ENCODE measurements at regions not wholly inside any gene's neighbourhood (a gene's known extent, or its start where the extent isn't known, plus 50 kb on each side); places are given as distances from the start of the nearest gene placed in this dataset.

- no peak for DNase-seq
- no peak overlapping the region for H3K4me3 ChIP-seq
- WGBS, 5 donors = 91 to 98% (median 95%) methylated on average over 2 of the region's 2 CpGs
- no peaks in the 10 kb centered on the region for H3K36me3 ChIP-seq
- H3K27ac ChIP-seq = no peak overlapping the region
- H3K4me1 ChIP-seq = no peaks in the 10 kb centered on the region
- no peaks in the 10 kb centered on the region for H3K9me3 ChIP-seq
- intact Hi-C loops (cut with DNase I; ENCODE audit: low total_unique reads) = no loop called here
- TF ChIP-seq POLR2AphosphoS5 (IDR thresholded peaks at IDR 0.05) = no peak
- no peak for TF ChIP-seq POLR2A (IDR thresholded peaks at IDR 0.05)
- TF ChIP-seq EP300 (IDR thresholded peaks at IDR 0.05) = no peak
- TF ChIP-seq, protein P1, sequence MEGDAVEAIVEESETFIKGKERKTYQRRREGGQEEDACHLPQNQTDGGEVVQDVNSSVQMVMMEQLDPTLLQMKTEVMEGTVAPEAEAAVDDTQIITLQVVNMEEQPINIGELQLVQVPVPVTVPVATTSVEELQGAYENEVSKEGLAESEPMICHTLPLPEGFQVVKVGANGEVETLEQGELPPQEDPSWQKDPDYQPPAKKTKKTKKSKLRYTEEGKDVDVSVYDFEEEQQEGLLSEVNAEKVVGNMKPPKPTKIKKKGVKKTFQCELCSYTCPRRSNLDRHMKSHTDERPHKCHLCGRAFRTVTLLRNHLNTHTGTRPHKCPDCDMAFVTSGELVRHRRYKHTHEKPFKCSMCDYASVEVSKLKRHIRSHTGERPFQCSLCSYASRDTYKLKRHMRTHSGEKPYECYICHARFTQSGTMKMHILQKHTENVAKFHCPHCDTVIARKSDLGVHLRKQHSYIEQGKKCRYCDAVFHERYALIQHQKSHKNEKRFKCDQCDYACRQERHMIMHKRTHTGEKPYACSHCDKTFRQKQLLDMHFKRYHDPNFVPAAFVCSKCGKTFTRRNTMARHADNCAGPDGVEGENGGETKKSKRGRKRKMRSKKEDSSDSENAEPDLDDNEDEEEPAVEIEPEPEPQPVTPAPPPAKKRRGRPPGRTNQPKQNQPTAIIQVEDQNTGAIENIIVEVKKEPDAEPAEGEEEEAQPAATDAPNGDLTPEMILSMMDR (IDR thresholded peaks at IDR 0.05) = no peak
- no peaks in the 10 kb centered on the region for H3K27me3 ChIP-seq
These were observed 402.3 kb upstream of the ADAMTS5 start for GRCh38 chr21:27369234-27369633.

- intact Hi-C loops (cut with DNase I; ENCODE audit: low total_unique reads) = no loop called here
- Histone ChIP-seq H3K4me3 (no peak overlapping the region), H3K36me3 (no peaks in the 10 kb centered on the region), H3K27me3 (no peaks in the 10 kb centered on the region), H3K27ac (no peak overlapping the region), H3K4me1 (no peaks in the 10 kb centered on the region), H3K9me3 (no peaks in the 10 kb centered on the region)
- TF ChIP-seq, protein P1 (IDR thresholded peaks at IDR 0.05) = no peak
- no peak for TF ChIP-seq POLR2AphosphoS5 (IDR thresholded peaks at IDR 0.05)
- no peak for TF ChIP-seq EP300 (IDR thresholded peaks at IDR 0.05)
- TF ChIP-seq POLR2A (IDR thresholded peaks at IDR 0.05) = no peak
- 80 to 85% (median 83%) methylated on average over 3 of the region's 3 CpGs for WGBS, 5 donors
- no peak for DNase-seq
These were observed 399.9 kb upstream of the ADAMTS5 start for GRCh38 chr21:27366646-27367235.

- H3K4me1 ChIP-seq = no peaks in the 10 kb centered on the region
- WGBS, 5 donors = 86 to 93% (median 89%) methylated on average over 4 of the region's 4 CpGs
- TF ChIP-seq POLR2A (IDR thresholded peaks at IDR 0.05) = no peak
- no peak for TF ChIP-seq POLR2AphosphoS5 (IDR thresholded peaks at IDR 0.05)
- TF ChIP-seq, protein P1 (IDR thresholded peaks at IDR 0.05) = no peak
- H3K27me3 ChIP-seq = no peaks in the 10 kb centered on the region
- no peak for DNase-seq
- H3K4me3 ChIP-seq = no peak overlapping the region
- no peak overlapping the region for H3K27ac ChIP-seq
- H3K9me3 ChIP-seq = no peaks in the 10 kb centered on the region
- intact Hi-C loops (cut with DNase I; ENCODE audit: low total_unique reads) = no loop called here
- H3K36me3 ChIP-seq = no peaks in the 10 kb centered on the region
These were observed 399.1 kb upstream of the ADAMTS5 start for GRCh38 chr21:27366036-27366435.

- DNase-seq = no peak
- Histone ChIP-seq H3K27ac (no peak overlapping the region), H3K36me3 (no peaks in the 10 kb centered on the region), H3K4me3 (no peak overlapping the region), H3K4me1 (no peaks in the 10 kb centered on the region), H3K27me3 (no peaks in the 10 kb centered on the region), H3K9me3 (no peaks in the 10 kb centered on the region)
- TF ChIP-seq POLR2A (IDR thresholded peaks at IDR 0.05) (no peak), POLR2AphosphoS5 (IDR thresholded peaks at IDR 0.05) (no peak), EP300 (IDR thresholded peaks at IDR 0.05) (no peak)
- TF ChIP-seq, protein P1 (IDR thresholded peaks at IDR 0.05) = no peak
- intact Hi-C loops (cut with DNase I; ENCODE audit: low total_unique reads) = no loop called here
These were observed 398.5 kb upstream of the ADAMTS5 start for GRCh38 chr21:27365394-27365793.
